Endothelial cell (in vitro differentiated cells): ENCODE measurements at regions not wholly inside any gene's neighbourhood (a gene's known extent, or its start where the extent isn't known, plus 50 kb on each side); places are given as distances from the start of the nearest gene placed in this dataset.

Experiments
- DNase-seq: peaks from one replicate; pipeline ENCODE4 v3.0.0; 2021; ENCODE audit warnings: low spot score
- H3K27ac Mint-ChIP-seq: one replicate; pipeline ENCODE4 v1.8.0; 2021; ENCODE audit warnings: mixed read lengths, inconsistent platforms; ENCODE audit not compliant: unreplicated experiment
- H3K27me3 Mint-ChIP-seq: one replicate; pipeline ENCODE4 v1.8.0; 2021; ENCODE audit warnings: mild to moderate bottlenecking, moderate library complexity, mixed read lengths, inconsistent platforms; ENCODE audit not compliant: unreplicated experiment
- H3K36me3 Mint-ChIP-seq: one replicate; pipeline ENCODE4 v1.8.0; 2021; ENCODE audit warnings: mild to moderate bottlenecking, low read depth, mixed read lengths, inconsistent platforms; ENCODE audit not compliant: unreplicated experiment
- H3K4me1 Mint-ChIP-seq: one replicate; pipeline ENCODE4 v1.8.0; 2021; ENCODE audit warnings: mild to moderate bottlenecking, mixed read lengths, inconsistent platforms; ENCODE audit not compliant: unreplicated experiment
- H3K4me3 Mint-ChIP-seq: one replicate; pipeline ENCODE4 v1.8.0; 2021; ENCODE audit warnings: mild to moderate bottlenecking, mixed read lengths, inconsistent platforms; ENCODE audit not compliant: unreplicated experiment
- H3K9me3 Mint-ChIP-seq: one replicate; pipeline ENCODE4 v1.8.0; 2021; ENCODE audit warnings: mixed read lengths, inconsistent platforms; ENCODE audit not compliant: unreplicated experiment
- CTCF ChIP-seq: fragments of 200-600 bp; sonication (generic); IDR thresholded peaks from one replicate; pipeline ENCODE4 v1.5.0; 2021; ENCODE audit warnings: antibody characterized with exemption; ENCODE audit not compliant: unreplicated experiment

DNA sequence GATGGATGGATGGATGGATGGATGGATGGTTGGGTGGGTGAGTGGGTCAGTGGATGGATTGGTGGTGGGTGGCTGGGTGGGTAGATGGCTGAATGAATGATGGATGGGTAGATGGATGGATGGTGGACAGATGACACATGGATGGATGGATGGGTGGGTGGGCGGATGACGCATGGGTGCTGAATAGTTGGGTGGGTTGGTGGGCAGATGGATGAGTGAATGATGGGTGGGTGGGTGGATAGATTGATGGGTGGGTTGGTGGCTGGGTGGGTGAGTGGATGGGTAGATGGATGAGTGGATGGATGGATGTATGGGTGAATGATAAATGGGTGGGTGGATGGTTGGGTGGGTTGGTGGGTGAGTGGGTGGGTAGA lies 69.9 kb upstream of the NKX1-1 start:
- H3K9me3 Mint-ChIP-seq, result no peaks in the 10 kb centered on the region
- TF ChIP-seq CTCF, result no peak
- H3K4me3 Mint-ChIP-seq, result no peak overlapping the region

GRCh38 chr4:1475277-1476139 lies 69.3 kb upstream of the NKX1-1 start:
- H3K9me3 Mint-ChIP-seq, result no peaks in the 10 kb centered on the region
- H3K27me3 Mint-ChIP-seq, result peaks cover 4% of the 10 kb centered on the region
- no peak overlapping the region for H3K27ac Mint-ChIP-seq
- no peaks in the 10 kb centered on the region for H3K4me1 Mint-ChIP-seq
- H3K36me3 Mint-ChIP-seq, result no peaks in the 10 kb centered on the region
- H3K4me3 Mint-ChIP-seq, result no peak overlapping the region
- TF ChIP-seq CTCF, result no peak
- DNase-seq, result no peak

More for the DNA sequence above, 69.9 kb upstream of the NKX1-1 start:
- peaks cover 4% of the 10 kb centered on the region for H3K27me3 Mint-ChIP-seq
- H3K27ac Mint-ChIP-seq, result no peak overlapping the region
- DNase-seq, result no peak
- H3K36me3 Mint-ChIP-seq, result no peaks in the 10 kb centered on the region
- H3K4me1 Mint-ChIP-seq, result no peaks in the 10 kb centered on the region

DNA sequence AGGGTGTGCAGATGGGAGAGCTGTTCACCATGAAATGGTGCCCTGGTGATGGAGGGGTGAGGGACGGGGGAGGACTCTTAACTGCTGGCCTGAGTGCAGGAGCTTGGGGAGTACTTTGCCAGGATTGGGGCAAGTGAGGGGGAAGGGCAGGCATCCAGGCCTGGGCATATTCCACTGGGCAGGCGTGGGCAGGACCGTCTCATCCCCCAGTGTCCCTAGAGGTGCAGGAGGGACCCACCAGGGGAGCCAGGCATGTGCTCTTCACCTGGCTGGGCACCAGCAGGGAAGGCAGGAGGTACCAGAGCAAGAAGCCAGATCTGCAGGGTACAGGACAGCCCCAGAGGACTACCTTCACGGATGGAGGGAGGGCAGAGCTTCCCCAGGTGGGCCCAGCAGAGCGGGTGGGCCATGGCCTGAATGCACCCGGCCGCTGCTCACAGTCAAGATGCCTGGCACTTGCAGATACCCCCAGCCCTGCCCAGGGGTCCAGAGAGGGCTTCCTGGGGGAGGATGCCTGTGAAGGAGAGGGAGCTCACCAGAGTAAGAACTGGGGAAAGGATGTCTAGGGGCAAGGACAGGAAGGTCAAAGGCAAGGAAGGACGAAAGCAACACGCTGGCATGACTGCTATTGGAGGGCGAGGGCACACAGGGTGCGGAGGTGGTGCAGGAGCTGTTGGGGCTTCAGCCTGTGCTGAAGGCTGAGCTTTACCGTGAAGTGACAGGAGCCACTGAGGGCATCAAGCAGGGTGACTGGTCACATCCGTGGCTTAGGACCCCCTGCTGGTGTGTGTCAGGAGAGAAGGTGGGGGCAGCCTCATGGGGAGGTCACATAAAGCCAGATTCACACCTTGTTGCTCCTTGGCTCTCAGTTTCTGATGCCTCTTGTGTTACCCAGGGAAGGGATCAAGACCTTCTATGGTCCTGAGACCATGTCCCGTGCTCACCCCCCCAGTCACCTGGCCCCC lies 68.2 kb upstream of the NKX1-1 start:
- no peak for DNase-seq
- no peak overlapping the region for H3K27ac Mint-ChIP-seq
- no peaks in the 10 kb centered on the region for H3K4me1 Mint-ChIP-seq
- H3K4me3 Mint-ChIP-seq, result no peak overlapping the region
- TF ChIP-seq CTCF, result no peak
- H3K9me3 Mint-ChIP-seq, result no peaks in the 10 kb centered on the region
- peaks cover 4% of the 10 kb centered on the region for H3K27me3 Mint-ChIP-seq
- H3K36me3 Mint-ChIP-seq, result no peaks in the 10 kb centered on the region

DNA sequence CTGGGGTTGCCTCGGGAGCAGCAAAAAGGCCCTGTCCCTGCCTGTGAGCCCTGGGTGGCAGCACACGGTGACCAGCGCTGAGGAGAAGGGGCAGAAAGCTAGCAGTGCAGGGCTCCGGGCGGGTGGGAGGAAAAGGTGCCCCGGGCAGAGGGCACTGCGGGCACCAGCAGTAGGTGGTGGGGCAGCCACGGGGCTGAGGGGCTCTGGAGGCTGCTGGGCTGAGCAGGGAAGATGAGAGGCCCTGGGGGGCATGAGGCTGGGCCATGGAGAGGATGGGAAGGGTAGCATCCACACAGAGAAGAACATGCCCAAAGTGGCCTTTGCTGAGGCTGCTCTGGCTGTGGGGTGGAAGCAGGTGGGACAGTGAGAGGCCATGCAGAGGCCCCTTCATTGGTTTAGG lies 67.5 kb upstream of the NKX1-1 start:
- H3K27me3 Mint-ChIP-seq, result peaks cover 4% of the 10 kb centered on the region
- H3K27ac Mint-ChIP-seq, result no peak overlapping the region
- H3K4me3 Mint-ChIP-seq, result no peak overlapping the region
- no peaks in the 10 kb centered on the region for H3K4me1 Mint-ChIP-seq
- no peaks in the 10 kb centered on the region for H3K9me3 Mint-ChIP-seq
- TF ChIP-seq CTCF, result no peak
- no peak for DNase-seq
- H3K36me3 Mint-ChIP-seq, result no peaks in the 10 kb centered on the region
